ENCODE measurements at regions not wholly inside any gene's neighbourhood (a gene's known extent, or its start where the extent isn't known, plus 50 kb on each side); places are given as distances from the start of the nearest gene placed in this dataset.

- DNase-seq, result no peak
Measured at GRCh38 chr10:8502573-8502972, 448.1 kb downstream of the GATA3 start.

DNA sequence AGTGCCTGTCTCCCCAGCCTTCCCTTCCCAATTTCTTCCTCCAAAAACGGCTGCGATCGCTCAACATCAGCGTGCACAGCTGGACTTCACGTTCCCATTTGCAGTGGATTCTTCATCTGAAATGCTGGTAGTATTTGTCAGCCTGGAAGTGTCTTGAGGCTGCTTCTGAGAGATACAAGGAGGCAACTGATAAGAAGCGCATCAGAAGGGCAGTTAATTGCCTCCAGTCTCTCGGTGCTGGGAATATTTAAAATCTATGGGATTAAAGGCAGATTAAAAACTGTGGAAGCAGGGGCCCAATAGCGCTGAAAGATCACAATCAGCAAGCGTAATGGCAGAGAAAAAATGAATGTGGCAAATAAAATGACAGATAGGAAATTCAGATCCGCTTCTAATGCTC is 450.0 kb downstream of the GATA3 start:
- no peak for DNase-seq

GRCh38 chr10:8507156-8507555 is 452.7 kb downstream of the GATA3 start:
- no peak for DNase-seq

GRCh38 chr10:8508882-8509281 is 454.4 kb downstream of the GATA3 start:
- no peak for DNase-seq

- DNase-seq, result no peak
Measured at GRCh38 chr10:8510471-8510870, 456.0 kb downstream of the GATA3 start.

- DNase-seq, result no peak
Measured at GRCh38 chr10:8511026-8511425, 456.5 kb downstream of the GATA3 start.

GRCh38 chr10:8513155-8514147 is 459.0 kb downstream of the GATA3 start:
- DNase-seq, result no peak

DNA sequence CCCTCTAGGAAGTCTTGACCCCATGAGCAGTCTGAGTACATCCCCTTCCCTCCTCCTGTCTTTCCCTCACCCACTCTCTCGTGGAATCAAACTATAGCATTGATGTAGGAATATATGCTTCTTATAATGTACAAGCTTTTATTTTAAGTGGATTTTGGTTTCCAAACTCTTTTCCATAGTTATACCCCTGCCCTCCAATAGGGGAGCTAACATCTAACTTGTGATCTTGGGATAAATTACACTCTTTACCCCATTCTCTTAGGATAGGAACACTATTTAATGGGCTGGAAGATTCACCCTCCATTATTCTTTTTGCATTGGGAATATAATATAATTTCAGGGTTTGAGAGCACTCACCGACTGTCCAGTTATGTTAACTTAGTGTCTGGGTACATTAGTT is 465.9 kb downstream of the GATA3 start:
- no peak for DNase-seq

DNA sequence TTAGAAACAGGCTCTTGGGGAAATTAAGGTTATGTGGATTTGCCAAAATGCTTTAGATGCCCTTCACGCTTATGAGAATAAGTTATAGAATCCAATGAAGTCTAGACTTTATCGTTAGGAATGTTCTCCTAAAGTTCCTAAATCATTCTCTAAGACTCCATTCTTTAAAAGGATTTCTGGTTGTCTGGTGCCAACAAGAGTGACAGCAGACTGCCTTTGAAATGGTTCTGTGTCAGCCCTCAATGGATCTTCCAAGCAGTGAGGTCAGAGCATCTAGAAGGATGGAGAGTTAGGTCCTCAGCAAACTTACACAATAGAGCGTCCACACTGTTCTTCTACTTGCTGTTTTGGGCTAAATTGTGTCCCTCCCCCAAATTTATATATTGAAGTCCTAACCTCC is 473.3 kb downstream of the GATA3 start:
- no peak for DNase-seq

DNA sequence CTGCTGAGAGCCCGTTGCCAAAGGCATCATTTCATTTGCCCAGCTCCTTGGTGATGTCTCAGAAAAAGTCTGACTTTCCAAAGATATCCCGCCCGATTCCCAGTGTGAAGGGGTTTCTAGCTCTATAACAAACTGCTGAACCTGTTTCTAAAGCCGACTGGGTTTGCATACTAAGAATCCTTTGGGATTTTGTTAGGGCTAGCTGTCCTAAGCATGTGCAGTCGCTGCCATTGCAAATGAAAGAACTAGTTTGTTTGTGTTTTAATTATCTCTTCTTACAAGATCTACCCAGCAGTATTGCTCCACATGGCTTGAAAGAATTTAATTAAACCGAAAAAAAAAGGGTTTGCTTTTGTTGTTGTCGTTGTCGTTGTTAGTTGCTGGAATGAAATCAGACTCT is 476.6 kb downstream of the GATA3 start:
- DNase-seq, result no peak

- no peak for DNase-seq
Measured at GRCh38 chr10:8532647-8533046, 478.2 kb downstream of the GATA3 start.

DNA sequence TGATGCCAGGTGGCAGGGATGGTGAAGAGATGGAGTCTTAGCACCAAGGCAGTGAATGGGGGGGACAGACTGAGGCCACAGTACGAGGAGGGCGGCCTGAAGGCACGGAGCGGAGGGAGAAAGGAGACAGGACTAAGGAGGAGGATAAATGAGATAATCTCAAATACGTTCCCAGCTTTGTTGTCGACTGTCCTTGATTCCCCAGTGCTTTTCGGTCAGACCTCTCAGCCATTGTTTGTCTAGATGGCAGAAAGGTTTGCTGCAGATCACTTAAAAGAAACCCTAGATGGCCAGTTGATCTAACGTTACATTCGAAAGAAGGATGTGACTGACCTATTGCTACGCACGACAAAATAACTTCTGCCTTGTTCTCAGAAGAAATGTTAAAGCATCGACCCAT is 479.0 kb downstream of the GATA3 start:
- DNase-seq, result no peak

- DNase-seq, result no peak
Measured at GRCh38 chr10:8534096-8534495, 479.6 kb downstream of the GATA3 start.

GRCh38 chr10:8534891-8535290 is 480.4 kb downstream of the GATA3 start:
- no peak for DNase-seq

GRCh38 chr10:8539056-8539455 is 484.6 kb downstream of the GATA3 start:
- no peak for DNase-seq

DNA sequence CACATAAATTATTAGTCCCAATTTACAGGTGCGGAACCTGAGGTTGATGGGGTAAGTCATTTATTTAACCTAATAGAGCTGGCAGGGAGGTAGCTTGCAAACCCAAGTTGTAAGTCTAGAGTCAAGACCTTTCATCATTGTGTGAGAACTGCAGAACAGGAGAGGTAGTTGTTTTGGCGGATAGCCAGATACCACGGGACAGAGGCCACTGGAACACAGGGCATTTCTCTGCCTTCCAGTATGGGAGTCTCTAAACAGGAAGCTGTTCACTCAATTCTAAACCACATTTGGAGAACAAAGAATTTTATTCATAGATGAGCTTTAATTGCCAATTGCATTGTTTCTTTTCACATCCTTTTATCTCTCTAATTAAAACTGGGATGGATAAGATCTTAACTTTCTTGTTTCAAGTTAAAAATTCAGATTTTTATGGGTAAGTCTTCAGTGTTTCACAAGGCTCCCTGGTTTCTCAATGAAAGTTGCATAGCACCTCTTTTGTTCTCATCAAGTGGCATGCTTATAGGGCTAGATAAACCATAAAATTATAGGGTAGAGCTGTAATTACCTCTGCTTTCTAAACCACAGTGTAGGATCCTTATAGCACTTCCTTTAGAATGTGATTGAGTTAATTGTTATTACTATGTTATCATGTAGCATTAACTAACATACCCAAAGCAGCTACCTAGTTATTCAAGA is 489.0 kb downstream of the GATA3 start:
- DNase-seq, result no peak

GRCh38 chr10:8544057-8544380 is 489.5 kb downstream of the GATA3 start:
- no peak for DNase-seq

- no peak for DNase-seq
Measured at GRCh38 chr10:8544500-8544899, 490.0 kb downstream of the GATA3 start.

DNA sequence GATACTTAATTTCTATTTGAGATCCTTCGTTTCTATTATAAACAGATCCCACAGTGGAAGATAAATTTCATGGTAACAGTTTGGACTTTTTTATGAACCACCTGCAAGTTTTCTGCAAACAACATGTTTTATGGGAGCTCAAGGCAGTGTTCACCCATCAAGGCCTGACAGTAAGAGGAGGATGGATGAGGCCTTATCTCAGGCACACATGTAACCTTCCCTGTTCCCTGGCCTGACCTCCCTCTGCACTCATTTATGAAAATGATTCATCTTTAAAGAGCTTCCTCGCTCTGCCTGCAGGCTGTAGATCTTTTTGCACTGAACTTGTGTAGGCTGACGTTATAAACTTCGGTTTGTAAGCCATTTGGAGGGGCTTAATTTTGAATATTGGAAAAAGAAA is 500.1 kb downstream of the GATA3 start:
- DNase-seq, result no peak

- no peak for DNase-seq
Measured at GRCh38 chr10:8556321-8556720, 501.8 kb downstream of the GATA3 start.

- no peak for DNase-seq
Measured at GRCh38 chr10:8563478-8563877, 509.0 kb downstream of the GATA3 start.

- no peak for DNase-seq
Measured at GRCh38 chr10:8566737-8567136, 512.2 kb downstream of the GATA3 start.

DNA sequence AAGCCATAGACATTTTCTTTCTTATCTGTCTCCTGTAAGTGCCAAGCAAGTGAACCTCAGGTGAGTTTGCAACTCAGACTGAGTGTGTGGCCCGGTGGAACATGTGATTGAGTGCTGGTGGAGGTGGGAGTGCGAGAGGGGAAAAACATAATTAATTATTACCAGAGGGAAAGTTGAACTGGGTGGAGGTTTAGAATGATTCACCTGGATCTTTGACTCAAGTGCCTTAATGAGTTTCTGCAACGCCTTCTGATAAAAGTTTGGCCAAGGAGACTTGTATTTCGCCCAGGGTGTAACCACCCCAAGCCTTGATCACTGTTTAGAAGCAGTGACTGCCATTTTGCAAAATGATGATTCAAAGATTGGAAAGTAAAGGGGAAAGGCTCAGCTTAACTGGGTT is 513.9 kb downstream of the GATA3 start:
- no peak for DNase-seq

DNA sequence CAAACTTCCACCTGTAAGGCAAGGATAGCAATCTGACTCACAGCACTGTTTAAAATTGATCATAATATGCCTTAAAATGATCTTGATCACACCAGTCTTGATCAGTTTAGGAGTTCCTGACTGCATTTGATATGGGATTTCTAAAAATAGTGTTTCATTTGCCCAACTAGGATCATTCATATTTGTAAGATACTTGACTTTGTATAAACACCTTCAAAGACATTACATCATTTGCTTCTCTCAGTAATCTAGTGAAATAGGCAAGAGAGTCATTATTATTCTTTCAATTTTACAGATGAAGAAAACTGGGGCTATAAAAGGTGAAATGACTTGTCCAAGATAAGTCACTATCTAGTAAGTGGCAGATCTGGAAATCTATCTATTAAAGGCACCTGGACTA is 521.1 kb downstream of the GATA3 start:
- no peak for DNase-seq
